Pancreas (tissue), 10 donors: ENCODE measurements at regions not wholly inside any gene's neighbourhood (a gene's known extent, or its start where the extent isn't known, plus 50 kb on each side); places are given as distances from the start of the nearest gene placed in this dataset.

ENCODE experiments used
- ATAC-seq, 4 donors: fragments of 200-7000 bp; cut with Tn5 transposase; one replicate each; pipeline versions ENCODE4 v1.8.0 to v1.9.1; 2020; ENCODE audit warnings: mild to moderate bottlenecking in 4 of 4, moderate library complexity in 4 of 4
- DNase-seq, 6 donors: peaks; one replicate each; pipeline ENCODE4 v3.0.0-alpha.2; 2020
- FAIRE-seq: peaks from 2 replicates; lab custom pipeline; 2012; peaks lifted over from hg19 to GRCh38; lab: Jason Lieb, UNC
- H3K27ac ChIP-seq, 4 donors: fragments of 200-600 bp; sonication (generic); 1 replicate in 3 of 4; 2 replicates in 1 of 4; pipeline versions ENCODE4 v1.5.0 to v1.8.0; 2020
- H3K27me3 ChIP-seq, 4 donors: fragments of 200-600 bp; one replicate each; pipeline ENCODE4 v1.8.0; 2021
- H3K36me3 ChIP-seq, 3 donors: fragments of 200-600 bp; sonication (generic) in 1 of 3; one replicate each; pipeline versions ENCODE4 v1.5.0 to v1.8.0; 2020 to 2021
- H3K4me1 ChIP-seq, 3 donors: fragments of 200-600 bp; one replicate each; pipeline ENCODE4 v1.8.0; 2021
- H3K4me3 ChIP-seq, 4 donors: fragments of 200-600 bp; sonication (generic) in 2 of 4; one replicate each; pipeline versions ENCODE4 v1.5.0 to v1.8.0; 2020 to 2021
- H3K9me3 ChIP-seq, 4 donors: fragments of 200-600 bp; one replicate each; pipeline ENCODE4 v1.8.0; 2021
- WGBS, 2 donors: extraction: QIAGEN DNeasy Blood & Tissue Kit; methylation state at CpG; one replicate each; pipeline ENCODE4 v1.1.7; 2013; 5-methylcytosine and 5-hydroxymethylcytosine counted together
- intact Hi-C, 3 donors: fragments of 100-400 bp; cut with DNase I; formaldehyde crosslinking; loops; one replicate each; pipeline versions ENCODE4 v1.11.1 to v1.14.2; 2022
- TF ChIP-seq, protein P1 (sequence below), 4 donors: fragments of 200-600 bp; sonication (generic) in 3 of 4; IDR thresholded peaks; one replicate each; pipeline versions ENCODE4 v1.5.0 to v1.8.0; 2021; ENCODE audit warnings: antibody characterized with exemption in 4 of 4
- donor health status: healthy with polysubstance abuse.
- donor health status: DM: no; HTN: no; CAD: no; lungs with moderate emphysema.
- donor health status: DM: no; HTN: no; CAD: no.
- donor health status: control.
- donor health status: control.
- donor health status: Bipolar disorder and iron deficiency.
- donor health status: DM: yes; HTN: yes; CAD: no.
- donor health status: DM: no; HTN: no; CAD: no.
- donor health status: DM: no; HTN: no; CAD: no.
- donor health status: DM: yes; HTN: yes; CAD: no.

DNA sequence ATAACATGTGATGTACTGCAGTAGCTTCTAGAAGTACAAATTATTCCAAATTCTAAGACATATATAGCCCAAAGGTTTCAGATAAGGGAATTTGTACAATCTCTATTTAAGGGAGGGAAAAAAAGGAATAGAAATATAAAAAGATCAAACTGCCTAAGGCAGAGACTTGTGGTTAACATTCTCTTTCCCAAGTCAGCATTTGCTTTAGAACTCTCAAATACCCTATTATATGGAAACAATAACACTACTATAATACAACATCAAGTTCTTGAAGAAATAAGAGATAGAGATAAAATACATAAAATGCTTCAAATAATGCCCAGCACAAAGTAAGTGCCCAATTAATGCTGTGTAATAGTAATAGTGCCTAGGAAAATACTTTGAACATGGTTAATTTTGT, 123.1 kb downstream of the CRPPA start:
- intact Hi-C loops, result no loop called here
- Histone ChIP-seq H3K27me3 (no peaks in the 10 kb centered on the region), H3K4me3 (no peak overlapping the region), H3K4me1 (peaks cover 0 to 6% (median 0%) of the 10 kb centered on the region in 3 donors), H3K36me3 (no peaks in the 10 kb centered on the region), H3K27ac (no peak overlapping the region), H3K9me3 (no peaks in the 10 kb centered on the region)
- DNase-seq (no peak), FAIRE-seq (no peak), ATAC-seq (no peak)
- TF ChIP-seq, protein P1, sequence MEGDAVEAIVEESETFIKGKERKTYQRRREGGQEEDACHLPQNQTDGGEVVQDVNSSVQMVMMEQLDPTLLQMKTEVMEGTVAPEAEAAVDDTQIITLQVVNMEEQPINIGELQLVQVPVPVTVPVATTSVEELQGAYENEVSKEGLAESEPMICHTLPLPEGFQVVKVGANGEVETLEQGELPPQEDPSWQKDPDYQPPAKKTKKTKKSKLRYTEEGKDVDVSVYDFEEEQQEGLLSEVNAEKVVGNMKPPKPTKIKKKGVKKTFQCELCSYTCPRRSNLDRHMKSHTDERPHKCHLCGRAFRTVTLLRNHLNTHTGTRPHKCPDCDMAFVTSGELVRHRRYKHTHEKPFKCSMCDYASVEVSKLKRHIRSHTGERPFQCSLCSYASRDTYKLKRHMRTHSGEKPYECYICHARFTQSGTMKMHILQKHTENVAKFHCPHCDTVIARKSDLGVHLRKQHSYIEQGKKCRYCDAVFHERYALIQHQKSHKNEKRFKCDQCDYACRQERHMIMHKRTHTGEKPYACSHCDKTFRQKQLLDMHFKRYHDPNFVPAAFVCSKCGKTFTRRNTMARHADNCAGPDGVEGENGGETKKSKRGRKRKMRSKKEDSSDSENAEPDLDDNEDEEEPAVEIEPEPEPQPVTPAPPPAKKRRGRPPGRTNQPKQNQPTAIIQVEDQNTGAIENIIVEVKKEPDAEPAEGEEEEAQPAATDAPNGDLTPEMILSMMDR (IDR thresholded peaks at IDR 0.05), result no peak

DNA sequence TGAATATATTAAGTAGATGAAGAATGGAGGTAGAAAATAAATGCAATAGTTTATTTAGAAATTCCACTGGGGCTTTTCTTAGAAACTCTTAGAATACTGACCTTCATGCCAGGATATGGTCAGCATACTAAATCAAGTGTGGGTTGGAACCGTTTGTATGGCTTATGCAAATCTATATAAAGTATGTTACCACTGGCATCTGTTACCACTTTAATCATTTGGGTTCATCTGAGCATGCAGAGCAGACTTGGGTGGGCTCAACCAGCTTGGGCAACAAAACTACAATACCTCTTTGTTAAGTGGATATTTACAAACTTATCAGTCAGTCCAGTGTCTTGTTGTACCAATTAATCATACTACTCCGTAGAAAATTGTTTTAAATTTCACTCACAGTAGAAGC, 125.8 kb downstream of the CRPPA start:
- TF ChIP-seq, protein P1 (IDR thresholded peaks at IDR 0.05), result no peak
- Histone ChIP-seq H3K4me3 (no peak overlapping the region), H3K27ac (no peak overlapping the region), H3K4me1 (peaks cover 0 to 6% (median 0%) of the 10 kb centered on the region in 3 donors), H3K27me3 (no peaks in the 10 kb centered on the region), H3K9me3 (no peaks in the 10 kb centered on the region), H3K36me3 (no peaks in the 10 kb centered on the region)
- intact Hi-C loops, result no loop called here
- ATAC-seq (no peak), FAIRE-seq (no peak), DNase-seq (no peak)
- WGBS, 2 donors, result 34 to 42% methylated on average over 2 of the region's 2 CpGs

DNA sequence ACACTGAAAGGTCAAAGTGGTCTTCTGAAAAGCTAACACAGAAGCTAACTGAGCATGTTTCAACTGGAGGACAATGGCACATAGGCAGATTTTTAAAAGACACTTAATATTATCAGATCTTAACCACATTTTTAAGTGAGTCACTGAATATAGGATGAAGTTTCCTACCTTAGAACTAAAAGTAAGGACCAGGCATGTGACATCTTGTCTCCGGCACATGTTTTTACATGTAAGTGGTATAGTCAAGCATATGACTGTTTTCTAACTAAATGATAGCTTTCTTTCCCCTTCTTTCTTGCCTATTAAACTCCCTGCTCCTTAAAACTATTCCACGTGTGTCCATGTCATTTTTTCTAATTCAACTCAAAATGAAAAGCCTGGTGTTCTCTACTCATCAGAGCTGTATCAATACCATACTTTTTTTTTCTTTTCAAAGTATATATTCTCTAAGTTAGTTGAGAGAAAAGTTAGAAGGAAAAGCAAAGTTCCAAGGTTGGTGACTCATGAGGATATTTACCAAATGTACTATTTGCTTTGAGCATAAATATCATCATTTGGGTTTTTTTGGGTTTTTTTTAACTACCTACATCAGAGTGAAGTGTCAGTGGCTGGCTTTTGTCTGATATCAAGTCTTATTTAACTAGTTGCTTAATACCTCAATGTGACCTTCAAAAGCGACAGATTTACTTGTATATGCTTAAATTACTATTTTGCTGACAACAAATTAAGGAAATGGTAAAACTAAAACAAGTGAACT, 127.5 kb downstream of the CRPPA start:
- DNase-seq (no peak), ATAC-seq (no peak), FAIRE-seq (no peak)
- no peaks in the 10 kb centered on the region for H3K27me3 ChIP-seq
- TF ChIP-seq, protein P1 (IDR thresholded peaks at IDR 0.05), result no peak
- 73 to 75% methylated on average over 3 of the region's 3 CpGs for WGBS, 2 donors
- no peak overlapping the region for H3K27ac ChIP-seq
- no peaks in the 10 kb centered on the region for H3K4me1 ChIP-seq
- no peak overlapping the region for H3K4me3 ChIP-seq
- no peaks in the 10 kb centered on the region for H3K36me3 ChIP-seq
- intact Hi-C loops, result no loop called here
- no peaks in the 10 kb centered on the region for H3K9me3 ChIP-seq

DNA sequence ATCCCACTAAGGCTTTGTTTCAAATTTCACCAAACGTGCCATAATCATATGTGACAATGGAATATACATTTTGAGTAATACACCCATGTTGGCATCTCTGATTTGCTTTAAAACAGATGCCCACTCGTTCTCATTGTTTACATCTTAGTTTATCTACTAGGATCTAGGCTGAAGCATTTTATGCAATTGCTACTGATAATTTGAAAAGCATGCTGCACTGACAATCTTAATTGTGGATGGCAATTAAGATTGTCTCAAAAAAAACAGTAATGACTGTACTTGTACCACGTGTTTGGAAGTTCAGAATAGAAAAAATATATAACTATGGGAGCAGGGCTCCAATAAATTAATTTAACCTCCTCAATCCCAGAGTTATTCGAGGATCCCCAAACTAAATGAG, 136.8 kb downstream of the CRPPA start:
- WGBS, 2 donors, result 69 to 78% methylated on average over 4 of the region's 4 CpGs
- FAIRE-seq (no peak), DNase-seq (no peak)

More for the DNA sequence above, 136.8 kb downstream of the CRPPA start:
- TF ChIP-seq, protein P1 (IDR thresholded peaks at IDR 0.05), result no peak
- no peak for ATAC-seq
- H3K4me3 ChIP-seq, result no peak overlapping the region
- no peak overlapping the region for H3K27ac ChIP-seq
- H3K9me3 ChIP-seq, result no peaks in the 10 kb centered on the region
- no peaks in the 10 kb centered on the region for H3K36me3 ChIP-seq
- H3K4me1 ChIP-seq, result no peaks in the 10 kb centered on the region
- no peaks in the 10 kb centered on the region for H3K27me3 ChIP-seq
- intact Hi-C loops, result no loop called here
